ENCODE measurements at regions not wholly inside any gene's neighbourhood (a gene's known extent, or its start where the extent isn't known, plus 50 kb on each side); places are given as distances from the start of the nearest gene placed in this dataset.

DNA sequence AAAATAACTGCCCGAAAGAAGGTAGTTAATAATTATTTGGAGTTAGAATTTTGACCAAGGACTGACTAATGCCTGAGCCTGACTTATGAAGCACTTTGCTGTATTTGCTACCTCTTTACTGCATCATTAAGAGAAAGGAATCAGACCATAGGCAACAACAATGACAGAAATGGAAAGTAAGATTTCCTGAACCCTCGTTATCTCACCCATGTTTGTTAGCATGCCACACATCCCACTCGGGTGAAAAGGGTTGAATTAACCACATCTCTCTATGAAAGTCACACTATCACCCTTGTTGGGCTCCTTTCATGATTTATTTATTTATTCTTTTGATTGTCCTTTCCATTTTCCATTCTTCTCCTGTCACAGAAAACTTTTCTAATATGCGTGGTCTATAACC lies 59.6 kb downstream of the OLIG3 start:
- no peak for DNase-seq (ENCODE audit: low read depth)
- TF ChIP-seq, protein P1, sequence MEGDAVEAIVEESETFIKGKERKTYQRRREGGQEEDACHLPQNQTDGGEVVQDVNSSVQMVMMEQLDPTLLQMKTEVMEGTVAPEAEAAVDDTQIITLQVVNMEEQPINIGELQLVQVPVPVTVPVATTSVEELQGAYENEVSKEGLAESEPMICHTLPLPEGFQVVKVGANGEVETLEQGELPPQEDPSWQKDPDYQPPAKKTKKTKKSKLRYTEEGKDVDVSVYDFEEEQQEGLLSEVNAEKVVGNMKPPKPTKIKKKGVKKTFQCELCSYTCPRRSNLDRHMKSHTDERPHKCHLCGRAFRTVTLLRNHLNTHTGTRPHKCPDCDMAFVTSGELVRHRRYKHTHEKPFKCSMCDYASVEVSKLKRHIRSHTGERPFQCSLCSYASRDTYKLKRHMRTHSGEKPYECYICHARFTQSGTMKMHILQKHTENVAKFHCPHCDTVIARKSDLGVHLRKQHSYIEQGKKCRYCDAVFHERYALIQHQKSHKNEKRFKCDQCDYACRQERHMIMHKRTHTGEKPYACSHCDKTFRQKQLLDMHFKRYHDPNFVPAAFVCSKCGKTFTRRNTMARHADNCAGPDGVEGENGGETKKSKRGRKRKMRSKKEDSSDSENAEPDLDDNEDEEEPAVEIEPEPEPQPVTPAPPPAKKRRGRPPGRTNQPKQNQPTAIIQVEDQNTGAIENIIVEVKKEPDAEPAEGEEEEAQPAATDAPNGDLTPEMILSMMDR (conservative IDR thresholded peaks at IDR 0.05; ENCODE audit: low read depth, low read length) = no peak
- H3K4me3 ChIP-seq (ENCODE audit: low read length) = no peak overlapping the region

DNA sequence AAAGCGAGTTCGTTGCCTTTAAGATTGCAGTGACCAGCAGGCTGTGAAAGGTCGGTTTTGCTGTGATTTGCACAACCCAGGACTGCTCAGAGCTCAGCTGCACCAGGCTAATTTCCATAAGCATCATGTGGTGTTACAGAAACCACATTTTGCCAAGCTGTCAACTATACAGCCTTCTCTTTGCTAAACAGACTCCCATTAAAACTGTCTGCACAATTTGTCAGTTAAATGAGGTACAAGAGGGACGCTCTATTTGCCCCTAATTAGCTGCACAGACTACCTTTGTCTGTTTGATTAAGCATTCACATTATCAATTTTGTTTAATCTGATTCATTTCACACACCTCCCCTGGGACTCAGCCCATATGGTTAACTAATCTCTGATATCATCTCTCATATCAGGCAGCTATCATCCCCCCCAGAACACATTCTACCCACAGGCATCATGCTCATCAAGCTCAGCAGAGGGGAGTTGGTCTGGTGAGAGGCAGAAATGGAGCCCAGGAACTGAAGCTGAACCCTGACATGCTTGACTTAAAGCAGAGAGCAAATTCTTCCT lies 62.1 kb downstream of the OLIG3 start:
- TF ChIP-seq, protein P1 (conservative IDR thresholded peaks at IDR 0.05; ENCODE audit: low read depth, low read length) = no peak
- H3K4me3 ChIP-seq (ENCODE audit: low read length) = no peak overlapping the region
- DNase-seq (ENCODE audit: low read depth) = no peak

DNA sequence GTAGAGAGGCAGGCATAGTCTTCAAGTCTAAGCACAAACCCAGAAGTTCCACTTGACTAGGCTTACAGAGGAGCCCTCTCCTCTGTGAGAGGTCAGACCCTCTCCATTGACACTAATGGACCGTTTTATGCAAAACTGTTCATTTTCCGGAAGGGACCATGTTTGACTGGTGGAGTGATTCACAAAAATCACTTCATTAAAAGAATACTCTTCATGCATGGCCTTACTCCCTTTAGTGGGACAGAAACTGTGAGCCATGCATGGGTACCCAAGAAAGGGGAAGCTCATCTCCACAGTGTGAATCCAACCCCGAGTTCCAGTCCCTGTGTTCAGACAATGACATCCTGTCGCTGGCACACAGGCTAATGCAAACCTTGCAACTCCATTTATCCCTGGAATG lies 63.2 kb downstream of the OLIG3 start:
- no peak overlapping the region for H3K4me3 ChIP-seq (ENCODE audit: low read length)
- TF ChIP-seq, protein P1 (conservative IDR thresholded peaks at IDR 0.05; ENCODE audit: low read depth, low read length) = no peak
- no peak for DNase-seq (ENCODE audit: low read depth)

DNA sequence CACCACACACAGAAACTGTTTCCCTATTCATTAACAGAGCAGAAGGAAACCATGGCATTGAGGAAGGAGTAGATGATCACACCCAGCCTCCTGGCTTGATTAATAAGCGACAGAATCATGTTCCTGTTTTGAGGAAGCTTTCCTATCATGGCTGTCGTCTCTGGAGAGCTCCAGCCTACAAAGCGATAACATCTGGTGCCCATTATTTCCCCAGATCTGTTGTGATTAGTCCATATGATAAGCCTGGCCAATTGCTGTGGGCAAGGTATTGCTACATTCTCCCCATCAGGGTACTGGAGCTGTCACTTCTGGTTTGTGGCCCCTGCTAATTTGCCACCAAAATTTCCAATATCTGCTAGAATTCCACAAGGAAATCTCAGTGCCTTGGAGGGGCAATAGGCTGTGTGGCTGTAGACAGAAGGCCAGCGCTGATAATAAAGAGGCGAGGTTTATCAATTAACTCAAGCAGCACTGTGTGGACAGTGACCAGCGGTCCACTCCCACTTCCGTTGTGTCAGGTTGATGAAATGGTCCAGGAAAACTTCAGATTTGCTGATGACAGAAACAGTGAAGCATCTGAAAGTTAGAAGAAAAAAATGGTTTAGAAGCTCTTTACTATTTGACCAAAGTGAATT lies 66.4 kb downstream of the OLIG3 start:
- DNase-seq (ENCODE audit: low read depth) = no peak
- TF ChIP-seq, protein P1 (conservative IDR thresholded peaks at IDR 0.05; ENCODE audit: low read depth, low read length) = no peak
- no peak overlapping the region for H3K4me3 ChIP-seq (ENCODE audit: low read length)

DNA sequence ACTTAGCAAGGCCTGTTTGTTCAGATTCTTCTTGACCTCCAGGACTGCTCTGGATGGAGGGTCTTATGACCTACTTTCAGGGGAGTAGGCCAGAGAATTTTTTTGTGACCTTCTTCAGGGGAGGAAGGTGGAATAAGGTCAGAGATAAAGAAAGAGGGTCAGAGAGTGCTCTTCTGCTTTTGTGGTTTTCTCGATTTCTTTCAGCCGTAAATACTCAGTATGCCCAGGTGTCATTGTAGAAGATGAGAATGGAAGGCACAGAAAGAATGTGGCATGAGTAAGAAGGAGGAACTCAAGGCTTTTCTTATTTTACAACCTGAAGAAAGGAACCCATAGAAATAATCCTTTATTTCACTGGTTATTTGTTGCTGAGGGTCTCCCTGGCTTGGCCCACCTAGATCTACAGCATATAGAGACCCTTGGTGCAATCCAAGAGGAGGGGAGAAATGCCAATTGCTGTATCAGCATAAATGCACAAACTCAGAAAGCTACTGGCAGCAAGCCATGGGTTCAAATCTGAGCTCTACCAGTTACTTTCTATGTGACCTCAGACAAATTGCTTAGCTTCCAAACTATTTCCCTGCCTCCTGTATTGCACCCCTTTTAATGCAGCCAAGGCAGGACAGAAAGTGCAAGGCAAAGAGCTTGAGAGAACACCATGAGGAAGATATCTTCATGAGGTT lies 68.0 kb downstream of the OLIG3 start:
- TF ChIP-seq, protein P1 (conservative IDR thresholded peaks at IDR 0.05; ENCODE audit: low read depth, low read length) = no peak
- DNase-seq (ENCODE audit: low read depth) = no peak
- no peak overlapping the region for H3K4me3 ChIP-seq (ENCODE audit: low read length)

DNA sequence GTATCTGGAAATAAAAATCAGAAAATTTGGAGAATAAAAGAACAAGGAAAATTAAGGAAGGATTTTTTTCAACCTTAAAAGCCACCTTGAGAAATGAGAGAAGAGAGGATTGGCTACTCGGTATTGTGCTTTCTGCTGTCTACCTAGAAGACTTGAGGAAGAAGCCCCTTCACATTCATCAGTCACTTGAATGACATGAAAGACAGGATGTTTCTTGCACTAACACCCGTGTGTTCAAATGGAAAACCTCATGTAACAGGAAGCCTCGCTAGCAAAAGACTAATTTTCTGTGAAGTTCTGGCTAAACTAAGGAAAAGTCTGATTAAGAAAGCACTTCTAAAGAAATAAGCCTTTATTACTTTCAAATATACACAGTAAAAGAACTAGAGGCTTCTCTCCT lies 69.9 kb downstream of the OLIG3 start:
- TF ChIP-seq, protein P1 (conservative IDR thresholded peaks at IDR 0.05; ENCODE audit: low read depth, low read length) = no peak
- no peak overlapping the region for H3K4me3 ChIP-seq (ENCODE audit: low read length)
- no peak for DNase-seq (ENCODE audit: low read depth)

Data from retinal pigment epithelial cell (primary cell).